Lung (tissue), 11 donors: ENCODE measurements at regions not wholly inside any gene's neighbourhood (a gene's known extent, or its start where the extent isn't known, plus 50 kb on each side); places are given as distances from the start of the nearest gene placed in this dataset.

ENCODE experiments used
- ATAC-seq: fragments of 200-7000 bp; cut with Tn5 transposase; one replicate; pipeline ENCODE4 v1.9.1; 2020; ENCODE audit warnings: moderate number of reproducible peaks; ENCODE audit not compliant: insufficient read depth, low FRiP score
- DNase-seq, 3 donors: peaks; one replicate each; pipeline ENCODE4 v3.0.0-alpha.2; 2013 to 2017
- H3K27ac ChIP-seq, 2 donors: one replicate each; pipeline ENCODE4 v1.5.1; 2013; ENCODE audit warnings: mild to moderate bottlenecking in 2 of 2, moderate library complexity in 2 of 2, control low read depth in 1 of 2, inconsistent platforms in 1 of 2, low read depth in 1 of 2, low read length in 1 of 2
- H3K27me3 ChIP-seq, 3 donors: one replicate each; pipeline ENCODE4 v1.5.1; 2013; ENCODE audit warnings: low read length in 2 of 3; ENCODE audit not compliant: control insufficient read depth in 3 of 3, insufficient read depth in 3 of 3
- H3K36me3 ChIP-seq, 4 donors: one replicate each; pipeline ENCODE4 v1.5.1; 2013; ENCODE audit warnings: low read length in 4 of 4, mild to moderate bottlenecking in 1 of 4, moderate library complexity in 1 of 4; ENCODE audit not compliant: control insufficient read depth in 4 of 4, insufficient read depth in 4 of 4
- H3K4me1 ChIP-seq, 5 donors: one replicate each; pipeline ENCODE4 v1.5.1; 2013; ENCODE audit warnings: low read length in 5 of 5, mild to moderate bottlenecking in 2 of 5, moderate library complexity in 1 of 5; ENCODE audit not compliant: control insufficient read depth in 5 of 5, insufficient read depth in 5 of 5
- H3K4me3 ChIP-seq: one replicate; pipeline ENCODE4 v1.5.1; 2013; ENCODE audit warnings: mild to moderate bottlenecking, control low read depth, moderate library complexity
- H3K9ac ChIP-seq, 2 donors: one replicate each; pipeline ENCODE4 v1.5.1; 2013; ENCODE audit warnings: low read length in 2 of 2, control low read depth in 1 of 2; ENCODE audit not compliant: insufficient read depth in 1 of 2
- H3K9me3 ChIP-seq, 4 donors: one replicate each; pipeline ENCODE4 v1.5.1; 2013; ENCODE audit warnings: low read length in 3 of 4, mild to moderate bottlenecking in 1 of 4, moderate library complexity in 1 of 4; ENCODE audit not compliant: control insufficient read depth in 4 of 4, insufficient read depth in 3 of 4
- CTCF ChIP-seq: IDR thresholded peaks from 2 replicates; pipeline ENCODE4 v1.5.1; 2012; ENCODE audit warnings: mild to moderate bottlenecking; ENCODE audit errors: control extremely low read depth, extremely low read depth
- WGBS, 2 donors: extraction: QIAGEN DNeasy Blood & Tissue Kit; methylation state at CpG; one replicate each; pipeline ENCODE4 v1.1.7; 2013; 5-methylcytosine and 5-hydroxymethylcytosine counted together
- donor health status: control.
- donor health status: control.
- donor health status: Bipolar disorder and iron deficiency.
- donor health status: healthy.
- donor health status: DM: yes; HTN: yes; CAD: no.

DNA sequence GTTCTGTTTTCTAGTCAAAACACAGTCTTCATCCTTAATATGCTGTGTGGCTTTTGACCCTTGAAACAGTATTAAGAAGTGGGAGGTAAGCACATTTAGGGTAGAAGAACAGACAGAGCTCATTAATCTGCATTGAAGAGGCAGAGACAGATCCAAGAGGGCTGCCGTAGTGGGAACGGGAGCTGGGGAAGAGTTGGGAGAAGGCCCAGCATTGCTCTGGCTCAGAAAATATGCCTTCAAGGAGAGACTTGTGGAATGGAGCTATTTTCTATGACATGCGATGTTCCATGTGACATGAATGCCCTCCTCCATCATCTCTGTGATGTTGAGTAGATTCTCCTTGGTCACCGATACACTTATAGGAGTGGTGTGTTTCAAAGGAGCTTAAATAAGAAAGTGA lies 273.3 kb upstream of the BOD1L1 start:
- no peak overlapping the region for H3K4me3 ChIP-seq
- H3K9ac ChIP-seq, result no peak overlapping the region
- no peaks in the 10 kb centered on the region for H3K4me1 ChIP-seq
- H3K27me3 ChIP-seq, result no peaks in the 10 kb centered on the region
- no peaks in the 10 kb centered on the region for H3K36me3 ChIP-seq
- DNase-seq (no peak), ATAC-seq (no peak)
- 87 to 95% methylated on average over 4 of the region's 4 CpGs for WGBS, 2 donors
- TF ChIP-seq CTCF, result no peak
- no peaks in the 10 kb centered on the region for H3K9me3 ChIP-seq
- no peak overlapping the region for H3K27ac ChIP-seq

- Histone ChIP-seq H3K9ac (no peak overlapping the region), H3K9me3 (no peaks in the 10 kb centered on the region), H3K27me3 (no peaks in the 10 kb centered on the region), H3K4me1 (no peaks in the 10 kb centered on the region), H3K27ac (no peak overlapping the region), H3K36me3 (no peaks in the 10 kb centered on the region), H3K4me3 (no peak overlapping the region)
- 94 to 100% methylated on average over 1 of the region's 1 CpG for WGBS, 2 donors
- no peak for DNase-seq
- no peak for ATAC-seq
- no peak for TF ChIP-seq CTCF
Observed at GRCh38 chr4:13902146-13902545, 274.6 kb upstream of the BOD1L1 start.

DNA sequence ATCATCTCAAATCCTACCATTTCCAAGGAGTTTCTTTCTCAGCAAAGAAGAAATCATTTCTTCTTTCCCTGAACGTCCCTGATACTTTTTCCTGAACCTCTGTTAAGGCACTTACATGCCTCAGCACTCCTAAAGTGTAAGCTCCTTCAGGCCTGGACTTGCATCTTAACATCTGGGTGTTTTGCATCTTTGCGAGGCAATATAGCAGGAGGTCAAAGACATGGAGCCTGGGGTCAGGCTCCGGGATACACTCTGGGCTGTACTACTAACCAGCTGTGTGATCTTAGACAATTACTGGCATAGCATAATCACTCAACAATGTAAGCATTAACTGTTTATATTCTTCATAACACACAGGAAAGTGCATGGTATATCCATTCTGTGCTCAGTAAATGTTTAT lies 275.5 kb upstream of the BOD1L1 start:
- no peak for TF ChIP-seq CTCF
- Histone ChIP-seq H3K9me3 (no peaks in the 10 kb centered on the region), H3K36me3 (no peaks in the 10 kb centered on the region), H3K4me1 (no peaks in the 10 kb centered on the region), H3K27me3 (no peaks in the 10 kb centered on the region), H3K9ac (no peak overlapping the region), H3K27ac (no peak overlapping the region), H3K4me3 (no peak overlapping the region)
- no peak for ATAC-seq
- 69 to 89% methylated on average over 3 of the region's 3 CpGs for WGBS, 2 donors
- DNase-seq, result no peak

- WGBS, 2 donors, result 74 to 92% methylated on average over 6 of the region's 6 CpGs
- no peak for ATAC-seq
- H3K27ac ChIP-seq, result no peak overlapping the region
- no peaks in the 10 kb centered on the region for H3K36me3 ChIP-seq
- H3K9ac ChIP-seq, result no peak overlapping the region
- no peak overlapping the region for H3K4me3 ChIP-seq
- H3K27me3 ChIP-seq, result no peaks in the 10 kb centered on the region
- H3K9me3 ChIP-seq, result no peaks in the 10 kb centered on the region
- DNase-seq, result no peak
- TF ChIP-seq CTCF, result no peak
- H3K4me1 ChIP-seq, result no peaks in the 10 kb centered on the region
Observed at GRCh38 chr4:13903901-13904300, 276.4 kb upstream of the BOD1L1 start.
